ENCODE measurements at regions not wholly inside any gene's neighbourhood (a gene's known extent, or its start where the extent isn't known, plus 50 kb on each side); places are given as distances from the start of the nearest gene placed in this dataset.

DNA sequence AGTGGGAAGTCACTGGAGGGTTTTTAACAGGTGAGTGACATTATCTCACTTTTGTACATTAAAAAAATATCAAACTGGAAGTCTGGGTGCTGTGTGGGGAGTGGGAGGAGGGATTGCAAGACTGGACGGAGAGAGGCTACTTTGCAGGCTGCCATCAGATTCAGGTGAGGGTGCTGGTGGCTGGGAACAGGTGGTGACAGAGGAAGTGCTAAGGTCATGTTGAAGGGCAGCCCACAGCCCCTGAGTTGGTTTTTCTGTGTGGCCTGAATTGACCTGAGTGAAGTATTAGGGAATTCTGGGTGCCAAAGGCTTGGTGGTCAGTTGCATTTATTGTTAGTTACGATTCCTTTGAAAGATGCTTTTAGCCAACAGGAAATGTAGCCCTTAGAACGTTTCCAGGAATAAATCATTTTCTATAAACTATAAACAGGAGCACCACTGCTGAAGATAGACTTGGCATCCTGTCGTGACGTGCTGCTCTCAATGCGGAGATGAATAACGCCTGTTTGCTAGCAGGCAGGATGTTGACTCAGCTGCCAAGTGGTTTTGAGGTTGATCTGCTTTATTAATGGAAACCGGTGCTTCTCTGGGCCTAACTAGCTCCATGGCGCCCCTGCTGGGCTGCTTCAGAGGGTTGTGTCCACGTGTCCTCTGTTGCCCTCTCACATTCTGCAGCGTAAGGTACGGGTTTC is 707.5 kb upstream of the TMEM132C start:
- TF ChIP-seq CTCF (IDR thresholded peaks at IDR 0.05 in 4 of 5, conservative IDR thresholded peaks at IDR 0.05 in 1 of 5), result no peak
- no peak for TF ChIP-seq POLR2A (IDR thresholded peaks at IDR 0.05)

All from gastrocnemius medialis (tissue), 4 donors.